Neural progenitor cell (in vitro differentiated cells): ENCODE measurements at regions not wholly inside any gene's neighbourhood (a gene's known extent, or its start where the extent isn't known, plus 50 kb on each side); places are given as distances from the start of the nearest gene placed in this dataset.

ENCODE experiments used
- DNase-seq: peaks from one replicate; pipeline ENCODE4 v3.0.0-alpha.2; 2016; ENCODE audit warnings: low spot score
- H2AFZ ChIP-seq: fragments of 200-600 bp; sonication (generic); replicated peaks from 2 replicates; pipeline ENCODE4 v1.6.1; 2016; ENCODE audit warnings: antibody characterized with exemption
- H3F3A ChIP-seq: fragments of 200-600 bp; sonication (generic); 2 replicates; pipeline ENCODE4 v1.6.1; 2016; ENCODE audit warnings: antibody characterized with exemption, low read depth
- H3K27ac ChIP-seq: fragments of 200-600 bp; sonication (generic); 2 replicates; pipeline ENCODE4 v1.5.1; 2016; ENCODE audit warnings: mild to moderate bottlenecking
- H3K27me3 ChIP-seq: fragments of 200-600 bp; sonication (generic); 2 replicates; pipeline ENCODE4 v1.6.1; 2016; ENCODE audit warnings: mild to moderate bottlenecking, moderate library complexity
- H3K36me3 ChIP-seq: fragments of 200-600 bp; sonication (generic); 2 replicates; pipeline ENCODE4 v1.5.1; 2016
- H3K4me1 ChIP-seq: fragments of 200-600 bp; sonication (generic); 2 replicates; pipeline ENCODE4 v1.6.1; 2016; ENCODE audit warnings: mixed run types
- H3K4me2 ChIP-seq: fragments of 200-600 bp; sonication (generic); 2 replicates; pipeline ENCODE4 v1.6.1; 2016
- H3K4me3 ChIP-seq: fragments of 200-600 bp; sonication (generic); 2 replicates; pipeline ENCODE4 v1.5.1; 2016
- H3K79me2 ChIP-seq: fragments of 200-600 bp; sonication (generic); 2 replicates; pipeline ENCODE4 v1.6.1; 2016; ENCODE audit warnings: low read depth
- H3K9ac ChIP-seq: fragments of 200-600 bp; sonication (generic); 2 replicates; pipeline ENCODE4 v1.6.1; 2016
- H3K9me3 ChIP-seq: fragments of 200-600 bp; sonication (generic); 2 replicates; pipeline ENCODE4 v1.5.1; 2016; ENCODE audit warnings: low read depth
- H4K20me1 ChIP-seq: fragments of 200-600 bp; sonication (generic); 2 replicates; pipeline ENCODE4 v1.6.1; 2016; ENCODE audit warnings: low read depth
- H3K27ac Mint-ChIP-seq: 3 replicates; pipeline ENCODE4 v1.8.0; 2021; ENCODE audit warnings: mixed read lengths
- H3K27me3 Mint-ChIP-seq: 2 replicates; pipeline ENCODE4 v1.8.0; 2022; ENCODE audit warnings: low read depth, mild to moderate bottlenecking, inconsistent platforms, moderate library complexity, mixed read lengths; ENCODE audit not compliant: insufficient read depth
- H3K36me3 Mint-ChIP-seq: 3 replicates; pipeline ENCODE4 v1.8.0; 2021; ENCODE audit warnings: mixed read lengths
- H3K4me1 Mint-ChIP-seq: 3 replicates; pipeline ENCODE4 v1.8.0; 2021; ENCODE audit warnings: mixed read lengths
- H3K4me3 Mint-ChIP-seq: 3 replicates; pipeline ENCODE4 v1.8.0; 2021; ENCODE audit warnings: mild to moderate bottlenecking, moderate library complexity, mixed read lengths
- H3K9me3 Mint-ChIP-seq: 3 replicates; pipeline ENCODE4 v1.8.0; 2020; ENCODE audit warnings: mixed read lengths
- CTCF ChIP-seq: fragments of 200-600 bp; sonication (generic); IDR thresholded peaks from 2 replicates; pipeline ENCODE4 v1.5.1; 2017; ENCODE audit warnings: antibody characterized with exemption, mild to moderate bottlenecking
- EZH2 ChIP-seq: fragments of 200-600 bp; sonication (generic); IDR thresholded peaks from 2 replicates; pipeline ENCODE4 v1.6.1; 2017; ENCODE audit warnings: antibody characterized with exemption, mild to moderate bottlenecking, moderate library complexity
- EZH2phosphoT487 ChIP-seq: fragments of 200-600 bp; sonication (generic); IDR thresholded peaks from 2 replicates; pipeline ENCODE4 v1.6.1; 2017; ENCODE audit warnings: antibody characterized with exemption

GRCh38 chr2:47990503-47990902, 84.2 kb upstream of the FBXO11 start:
- TF ChIP-seq EZH2phosphoT487 (no peak), EZH2 (no peak)
- no peak overlapping the region for H3K27ac ChIP-seq
- H3K4me1 Mint-ChIP-seq: no peaks in the 10 kb centered on the region
- H3K9me3 Mint-ChIP-seq: no peaks in the 10 kb centered on the region
- no peaks in the 10 kb centered on the region for H3K27me3 ChIP-seq
- H3K4me1 ChIP-seq: no peaks in the 10 kb centered on the region
- no peak overlapping the region for H3K4me3 ChIP-seq
- H4K20me1 ChIP-seq: no peaks in the 10 kb centered on the region
- H3K27ac Mint-ChIP-seq: no peak overlapping the region
- no peak overlapping the region for H3K9ac ChIP-seq
- H3K4me2 ChIP-seq: no peak overlapping the region
- H2AFZ ChIP-seq: no peak overlapping the region
- H3K36me3 Mint-ChIP-seq: no peaks in the 10 kb centered on the region
- H3K4me3 Mint-ChIP-seq: no peak overlapping the region
- H3F3A ChIP-seq: no peaks in the 10 kb centered on the region
- no peaks in the 10 kb centered on the region for H3K9me3 ChIP-seq
- H3K36me3 ChIP-seq: no peaks in the 10 kb centered on the region
- H3K27me3 Mint-ChIP-seq: no peaks in the 10 kb centered on the region
- H3K79me2 ChIP-seq: no peaks in the 10 kb centered on the region
- no peak for DNase-seq

- Histone ChIP-seq H3K9me3 (no peaks in the 10 kb centered on the region), H2AFZ (no peak overlapping the region), H3F3A (no peaks in the 10 kb centered on the region), H3K9ac (no peak overlapping the region), H3K79me2 (no peaks in the 10 kb centered on the region), H3K4me1 (no peaks in the 10 kb centered on the region), H4K20me1 (no peaks in the 10 kb centered on the region), H3K27me3 (no peaks in the 10 kb centered on the region), H3K4me2 (no peak overlapping the region), H3K27ac (no peak overlapping the region), H3K36me3 (no peaks in the 10 kb centered on the region), H3K4me3 (no peak overlapping the region)
- H3K27ac Mint-ChIP-seq: no peak overlapping the region
- no peaks in the 10 kb centered on the region for H3K36me3 Mint-ChIP-seq
- H3K4me3 Mint-ChIP-seq: no peak overlapping the region
- no peak for TF ChIP-seq CTCF
- TF ChIP-seq EZH2: no peak
- no peak for TF ChIP-seq EZH2phosphoT487
- no peaks in the 10 kb centered on the region for H3K9me3 Mint-ChIP-seq
- H3K27me3 Mint-ChIP-seq: no peaks in the 10 kb centered on the region
- DNase-seq: no peak
- no peaks in the 10 kb centered on the region for H3K4me1 Mint-ChIP-seq
Measured at GRCh38 chr2:47992671-47993070, 86.4 kb upstream of the FBXO11 start.

- Histone ChIP-seq H3K4me3 (no peak overlapping the region), H3K79me2 (no peaks in the 10 kb centered on the region), H4K20me1 (no peaks in the 10 kb centered on the region), H3K4me1 (no peaks in the 10 kb centered on the region), H3K9me3 (no peaks in the 10 kb centered on the region), H2AFZ (no peak overlapping the region), H3K27me3 (no peaks in the 10 kb centered on the region), H3K4me2 (no peak overlapping the region), H3F3A (no peaks in the 10 kb centered on the region), H3K9ac (no peak overlapping the region), H3K36me3 (no peaks in the 10 kb centered on the region), H3K27ac (no peak overlapping the region)
- DNase-seq: no peak
- Mint-ChIP-seq H3K27ac (no peak overlapping the region), H3K9me3 (no peaks in the 10 kb centered on the region), H3K4me1 (no peaks in the 10 kb centered on the region), H3K27me3 (no peaks in the 10 kb centered on the region), H3K36me3 (no peaks in the 10 kb centered on the region), H3K4me3 (no peak overlapping the region)
- TF ChIP-seq CTCF (no peak), EZH2 (no peak), EZH2phosphoT487 (no peak)
Measured at GRCh38 chr2:47996808-47997207, 90.5 kb upstream of the FBXO11 start.

GRCh38 chr2:47999512-47999911, 93.2 kb upstream of the FBXO11 start:
- Mint-ChIP-seq H3K27me3 (no peaks in the 10 kb centered on the region), H3K4me3 (no peak overlapping the region), H3K36me3 (no peaks in the 10 kb centered on the region), H3K9me3 (no peaks in the 10 kb centered on the region), H3K4me1 (no peaks in the 10 kb centered on the region), H3K27ac (no peak overlapping the region)
- H3K27ac ChIP-seq: no peak overlapping the region
- no peak overlapping the region for H3K9ac ChIP-seq
- H3F3A ChIP-seq: no peaks in the 10 kb centered on the region
- no peaks in the 10 kb centered on the region for H4K20me1 ChIP-seq
- H3K4me3 ChIP-seq: no peak overlapping the region
- H3K36me3 ChIP-seq: no peaks in the 10 kb centered on the region
- H2AFZ ChIP-seq: no peak overlapping the region
- TF ChIP-seq CTCF (no peak), EZH2phosphoT487 (no peak), EZH2 (no peak)
- DNase-seq: no peak
- H3K27me3 ChIP-seq: no peaks in the 10 kb centered on the region
- H3K4me2 ChIP-seq: no peak overlapping the region
- no peaks in the 10 kb centered on the region for H3K9me3 ChIP-seq
- H3K79me2 ChIP-seq: no peaks in the 10 kb centered on the region
- peaks cover 3% of the 10 kb centered on the region for H3K4me1 ChIP-seq
